GM18867 (cell line): ENCODE measurements at regions not wholly inside any gene's neighbourhood (a gene's known extent, or its start where the extent isn't known, plus 50 kb on each side); places are given as distances from the start of the nearest gene placed in this dataset.
"Not testable (repeated sequence)": the region's sequence is repeated elsewhere in the genome, so short reads cannot be mapped to it uniquely, and the experiment has no call there.

Source experiments
- ATAC-seq: cut with Tn5 transposase; IDR thresholded peaks from one replicate; pipeline ENCODE4 v1.9.1; 2021; ENCODE audit warnings: mild to moderate bottlenecking, moderate library complexity; ENCODE audit not compliant: unreplicated experiment

DNA sequence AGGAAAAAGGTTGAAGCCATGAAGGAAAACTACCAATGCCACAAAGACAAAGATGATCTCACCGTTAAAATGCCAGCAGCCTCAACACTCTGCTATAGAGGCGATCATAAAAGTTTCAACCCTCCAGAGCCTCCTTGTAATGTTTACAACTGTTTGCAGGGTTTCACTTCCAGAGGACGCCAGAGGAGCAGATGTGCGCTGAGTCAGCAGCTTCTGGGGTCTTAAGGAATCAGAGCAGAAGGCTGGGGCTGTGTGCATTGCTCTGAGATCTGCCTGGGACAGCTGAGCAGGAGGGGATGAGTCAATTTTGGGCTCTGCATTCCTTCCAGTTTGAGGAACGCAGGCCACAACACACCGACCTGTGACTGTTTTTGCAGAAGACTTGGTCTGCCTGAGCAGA lies 98.3 kb downstream of the TMEM130 start:
- no peak for ATAC-seq

DNA sequence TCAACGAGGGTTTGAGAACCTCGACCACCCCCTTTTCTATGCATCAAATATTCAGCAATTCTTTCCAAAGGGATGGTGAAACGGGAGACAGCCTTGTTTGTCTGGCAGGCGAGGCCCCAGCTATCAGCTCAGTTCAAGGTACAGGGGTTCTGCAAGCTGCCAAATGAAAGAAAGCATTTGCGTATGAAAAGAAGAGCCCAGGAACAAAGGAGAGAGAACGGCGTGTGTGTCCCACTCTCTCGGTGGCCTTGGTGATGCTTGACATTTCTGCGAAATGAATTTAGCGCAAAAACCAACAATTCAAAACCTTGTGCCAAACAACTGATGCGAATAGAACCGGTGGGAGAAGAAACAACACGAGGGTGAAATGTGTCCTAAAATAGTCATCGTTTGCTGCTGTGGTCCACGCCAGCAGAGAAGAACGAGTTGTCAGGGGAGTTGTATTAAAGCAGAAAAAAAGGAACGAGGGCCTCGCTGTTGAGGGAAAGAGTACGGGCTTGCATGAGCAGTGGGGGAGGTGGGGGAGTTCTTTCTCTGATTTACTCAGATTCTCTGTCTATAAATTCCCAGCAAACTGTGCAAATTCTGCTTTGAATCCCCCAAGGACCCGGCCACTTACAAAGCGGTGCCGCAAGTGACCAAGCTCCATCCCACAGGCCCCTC lies 97.7 kb downstream of the TMEM130 start:
- ATAC-seq: no peak

DNA sequence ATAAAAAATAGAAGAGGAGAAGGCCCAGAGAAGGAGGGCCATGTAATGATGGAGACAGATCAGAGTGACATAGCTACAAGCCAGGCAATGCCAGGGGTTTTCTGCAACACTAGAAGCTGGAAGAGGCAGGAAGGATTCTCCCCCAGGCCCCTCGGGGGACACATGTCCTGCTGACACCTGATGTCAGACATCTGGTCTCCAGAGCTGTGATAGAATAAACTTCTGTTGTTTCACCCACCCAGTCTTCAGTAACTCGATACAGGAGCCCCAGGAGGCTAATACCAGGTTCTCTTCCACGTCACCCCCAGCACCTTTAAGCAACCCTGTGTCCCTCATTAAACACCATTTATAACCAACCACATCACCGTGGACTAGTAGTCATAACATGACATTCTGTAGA lies 94.9 kb downstream of the TMEM130 start:
- no peak for ATAC-seq

DNA sequence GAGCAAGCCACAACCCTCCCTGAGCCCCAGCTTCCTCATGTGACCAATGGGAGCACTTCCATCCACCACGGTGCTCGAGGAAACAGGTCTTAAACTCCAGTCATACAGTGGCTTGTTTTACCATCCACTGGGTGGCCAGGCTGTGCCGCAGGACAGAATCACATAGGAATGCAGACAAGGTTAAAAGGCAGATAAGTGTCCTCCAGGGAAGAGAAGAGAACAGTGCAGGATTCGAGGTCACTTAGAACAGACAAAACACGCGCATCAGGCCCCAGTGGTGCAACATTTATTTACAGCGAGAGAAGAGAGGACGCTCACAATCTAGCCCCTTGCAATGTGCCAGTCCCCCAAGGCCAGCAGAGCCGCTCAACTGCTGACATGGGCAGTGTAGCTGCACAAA lies 92.8 kb downstream of the TMEM130 start:
- ATAC-seq: no peak

DNA sequence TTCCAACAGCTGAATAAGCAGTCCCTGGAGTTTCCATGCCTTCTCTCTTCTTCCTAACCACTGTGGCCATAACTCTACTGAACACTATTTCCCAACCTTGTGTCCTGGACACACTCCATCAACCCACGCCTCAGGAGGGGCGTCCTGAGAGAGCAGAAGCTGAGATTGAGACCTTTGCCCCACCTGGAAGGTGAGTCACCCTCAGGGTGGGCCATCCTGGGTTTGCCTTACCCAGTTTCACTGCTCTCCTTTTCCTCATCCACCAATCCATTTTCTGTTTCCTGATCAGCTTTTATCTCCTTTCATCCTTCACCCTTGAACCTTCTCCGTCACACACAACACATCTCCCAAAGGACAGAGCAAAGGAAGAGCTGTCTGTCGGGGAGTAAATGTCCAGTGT lies 91.4 kb downstream of the TMEM130 start:
- ATAC-seq: no peak

DNA sequence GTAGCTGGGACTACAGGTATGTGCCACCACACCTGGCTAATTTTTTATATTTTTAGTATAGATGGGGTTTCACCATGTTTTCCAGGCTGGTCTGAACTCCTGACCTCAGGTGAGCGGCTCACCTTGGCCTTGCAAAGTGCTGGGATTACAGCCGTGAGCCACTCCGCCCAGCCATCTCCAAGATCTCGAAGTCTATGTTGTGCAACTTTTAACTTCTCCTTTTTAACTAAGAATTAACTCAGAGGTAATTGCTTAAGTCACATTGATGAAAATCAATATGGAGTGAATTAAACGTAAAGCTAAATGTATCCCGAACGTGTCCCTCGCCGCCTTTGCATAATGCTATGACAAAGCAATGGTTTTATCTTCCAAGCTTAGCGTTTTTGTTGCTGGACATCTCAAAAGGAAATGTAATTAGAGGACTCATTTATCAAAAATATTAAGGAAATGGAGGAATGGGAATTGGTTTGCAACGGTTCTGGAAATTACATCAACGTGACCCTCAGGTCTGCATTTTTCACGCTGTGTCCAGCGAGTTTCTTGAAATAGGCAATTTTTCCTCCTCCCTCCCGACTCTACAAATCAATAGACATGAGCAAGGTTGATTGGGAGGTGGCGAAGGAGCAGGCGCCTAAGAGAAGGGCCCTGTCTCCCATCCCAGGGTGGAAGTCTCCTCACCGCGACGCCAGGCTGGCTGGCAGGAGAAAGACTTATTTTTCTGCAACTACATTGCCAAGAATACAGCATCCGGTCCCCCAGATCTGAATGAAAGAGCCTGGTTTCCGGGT lies 89.8 kb downstream of the TMEM130 start:
- no peak for ATAC-seq

DNA sequence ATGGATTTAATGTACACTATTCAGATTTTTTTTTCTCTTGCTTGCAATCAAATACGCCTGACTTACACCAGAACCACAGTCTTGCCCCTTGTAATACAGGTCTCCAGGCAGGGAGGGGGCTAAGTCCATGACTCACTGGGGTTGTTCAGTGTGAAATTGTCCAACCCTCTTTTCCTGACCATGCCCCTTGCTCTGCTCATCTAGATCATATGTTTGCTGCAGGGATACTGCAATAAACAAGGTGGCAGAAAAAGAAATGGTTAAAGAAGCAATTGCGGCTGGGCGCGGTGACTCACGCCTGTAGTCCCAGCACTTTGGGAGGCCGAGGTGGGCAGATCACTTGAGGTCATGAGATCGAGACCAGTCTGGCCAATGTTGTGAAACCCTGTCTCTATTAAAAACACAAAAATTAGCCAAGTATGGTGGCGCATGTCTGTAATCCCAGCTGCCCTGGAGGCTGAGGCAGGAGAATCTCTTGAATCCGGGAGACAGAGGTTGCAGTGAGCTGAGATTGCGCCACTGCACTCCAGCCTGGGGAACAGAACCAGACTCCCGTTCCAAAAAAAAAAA lies 85.5 kb downstream of the TMEM130 start:
- no peak for ATAC-seq

DNA sequence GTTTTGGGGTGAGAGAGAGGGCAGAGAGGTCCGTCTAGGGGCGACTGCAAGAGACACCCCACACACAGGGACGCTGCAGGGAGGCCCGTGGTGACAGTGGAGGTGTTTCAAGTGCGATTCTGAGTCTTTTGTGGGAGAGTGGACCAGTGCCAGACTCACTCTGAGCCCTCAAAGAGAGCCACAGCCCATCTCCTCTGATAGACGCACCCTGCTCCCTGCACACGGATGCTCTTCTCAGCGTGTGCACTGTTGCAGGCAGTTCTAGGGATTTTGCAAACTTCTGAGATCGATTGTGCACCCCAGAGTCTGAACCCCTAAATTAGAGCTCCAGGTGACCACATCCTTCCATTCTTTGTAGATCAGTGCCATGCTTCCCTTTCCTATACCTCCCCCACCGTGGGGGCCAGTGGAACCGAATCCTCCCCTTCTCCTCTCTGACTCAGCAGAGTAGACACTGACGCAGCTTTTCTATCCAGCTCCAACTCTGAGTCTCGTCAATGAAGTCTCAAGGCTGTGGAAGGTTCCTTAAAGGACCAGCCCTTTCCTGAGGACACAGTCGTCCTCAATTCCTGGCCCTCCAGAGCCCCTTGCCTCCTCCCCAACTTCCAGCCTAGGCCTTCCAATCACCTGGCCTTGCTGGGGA lies 83.8 kb downstream of the TMEM130 start:
- ATAC-seq: no peak

DNA sequence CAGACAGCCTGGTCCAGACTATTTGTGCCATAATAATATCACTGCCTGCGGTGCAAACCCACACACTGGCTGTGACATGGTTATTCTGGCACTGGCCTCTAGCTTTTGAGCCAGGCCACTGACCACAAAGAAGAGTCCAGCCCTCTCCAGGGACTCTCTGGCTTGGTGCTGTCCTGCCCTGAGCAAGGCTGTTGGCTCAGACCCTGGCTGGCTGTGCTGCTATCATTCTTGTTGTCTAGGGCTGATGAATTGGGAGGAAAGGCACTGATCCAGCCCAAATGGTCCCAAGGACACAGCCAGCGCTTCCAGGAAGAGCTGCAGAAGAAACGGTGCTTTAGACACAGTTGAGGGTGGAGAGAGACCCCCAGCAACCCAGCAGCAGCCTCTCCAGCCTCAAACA lies 80.8 kb downstream of the TMEM130 start:
- ATAC-seq: no peak

DNA sequence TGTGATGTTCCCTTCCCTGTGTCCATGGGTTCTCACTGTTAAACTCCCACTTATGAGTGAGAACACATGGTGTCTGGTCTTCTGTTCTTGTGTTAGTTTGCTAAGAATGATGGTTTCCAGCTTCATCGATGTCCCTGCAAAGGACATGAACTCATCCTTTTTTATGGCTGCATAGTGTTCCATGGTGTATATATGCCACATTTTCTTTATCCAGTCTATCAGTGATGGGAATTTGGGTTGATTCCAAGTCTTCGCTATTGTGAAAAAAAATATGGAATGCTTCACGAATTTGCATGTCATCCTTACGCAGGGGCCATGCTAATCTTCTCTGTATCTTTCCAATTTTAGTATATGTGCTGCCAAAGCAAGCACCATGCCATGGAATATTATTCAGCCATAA lies 75.4 kb downstream of the TMEM130 start:
- ATAC-seq: not testable (repeated sequence)

DNA sequence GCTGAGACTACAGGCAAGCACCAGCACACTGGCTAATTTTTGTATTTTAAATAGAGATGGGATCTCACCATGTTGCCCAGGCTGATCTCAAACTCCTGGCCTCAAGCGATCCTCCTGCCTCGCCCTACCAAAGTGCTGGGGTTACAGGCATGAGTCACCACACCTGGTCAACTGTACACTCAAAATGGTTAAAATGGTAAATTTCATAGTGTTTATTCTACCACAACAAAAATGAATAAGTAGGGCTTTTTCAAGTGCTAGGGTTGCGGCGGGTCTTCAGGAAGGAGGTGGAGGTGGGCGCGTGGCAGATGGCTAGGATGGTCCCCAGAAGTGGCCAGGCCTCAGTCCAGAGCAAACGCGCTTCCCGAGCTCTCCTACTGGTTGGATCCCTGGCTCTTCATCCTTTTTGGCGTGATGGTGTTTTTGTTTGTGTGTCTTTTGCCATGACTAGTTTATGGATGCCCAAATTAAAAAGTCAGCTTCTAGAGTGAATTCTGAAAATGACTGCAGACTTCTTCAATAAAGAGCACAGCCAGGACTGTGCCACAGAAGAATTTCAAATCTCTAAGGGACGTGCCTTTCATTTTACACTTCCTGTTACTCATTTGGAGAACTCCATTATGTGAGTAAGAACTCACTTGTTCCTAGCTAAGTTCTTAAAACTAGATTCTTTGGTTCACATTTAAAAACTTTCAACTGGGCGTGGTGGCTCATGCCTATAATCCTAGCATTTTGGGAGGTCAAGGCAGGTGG lies 73.9 kb downstream of the TMEM130 start:
- ATAC-seq: peak; percentile 85
